ENCODE measurements at regions not wholly inside any gene's neighbourhood (a gene's known extent, or its start where the extent isn't known, plus 50 kb on each side); places are given as distances from the start of the nearest gene placed in this dataset.

DNA sequence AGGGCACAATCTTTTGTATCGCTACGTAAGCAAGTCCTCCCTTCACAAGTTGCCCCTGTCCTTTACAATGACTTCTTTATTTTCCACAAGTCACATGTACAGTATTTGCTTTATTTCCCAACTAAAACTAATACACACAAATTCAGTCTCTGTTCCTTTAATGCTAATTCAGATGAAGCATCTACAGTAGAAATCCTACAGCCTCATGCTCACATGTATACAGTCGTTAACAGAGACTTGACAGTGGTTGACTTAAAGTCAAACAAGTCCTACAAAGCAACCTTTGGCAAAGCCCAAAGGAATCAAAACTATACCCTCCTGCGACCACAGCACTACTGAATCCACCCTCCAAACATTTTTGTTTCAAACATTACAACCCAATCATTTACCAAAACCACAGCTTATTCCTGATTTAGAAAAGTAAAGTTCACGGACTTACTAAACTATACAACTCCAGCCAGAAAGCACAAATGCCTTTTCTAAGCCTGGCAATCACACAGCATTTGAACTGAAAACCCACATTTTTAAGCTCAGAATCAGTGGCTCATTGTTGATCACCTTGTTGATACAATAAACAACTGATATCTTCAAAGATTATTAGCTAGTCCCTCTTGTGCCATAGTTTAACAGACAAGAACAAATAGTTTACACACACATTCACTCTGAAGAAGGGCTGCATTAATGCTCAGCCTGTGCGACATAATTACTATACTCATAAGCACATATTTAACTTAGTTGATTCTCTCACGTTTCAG lies 70.9 kb upstream of the NHSL1 start:
- H3K79me2 ChIP-seq (ENCODE audit: control insufficient read depth, insufficient read depth, low read length) = peaks cover 37% of the 10 kb centered on the region
- no peak overlapping the region for H2AFZ ChIP-seq (ENCODE audit: low read depth, low read length)
- H3K36me3 ChIP-seq (ENCODE audit: control insufficient read depth in 2 of 2, extremely low read depth in 1 of 2, insufficient read depth in 2 of 2, low read length in 2 of 2) = no peaks in the 10 kb centered on the region
- no peaks in the 10 kb centered on the region for H3K9me3 ChIP-seq (replicated peaks; ENCODE audit: control insufficient read depth, insufficient read depth, low read length)
- BruUV-seq (replicated peaks) = no TSS peak
- DNase-seq (ENCODE audit: low read depth, low spot score) (no peak), FAIRE-seq (no peak)
- dilution Hi-C loops (cut with MboI; ENCODE audit: extremely low pct_ligation_motif_present, low sequenced_read_pairs) (no loop called here), intact Hi-C loops (cut with micrococcal nuclease) (no loop called here)
- ChIA-PET POLR2A (no interaction called here), CTCF (interaction anchor here (1.2 kb wide), 1 partner anchor 9 kb away, joined by 4 read pairs; no protein-coding TSS in a partner anchor)
- H3K4me1 ChIP-seq (ENCODE audit: control insufficient read depth, extremely low read depth, insufficient read depth, low read length) = peaks cover 13% of the 10 kb centered on the region
- TF ChIP-seq, protein P1, sequence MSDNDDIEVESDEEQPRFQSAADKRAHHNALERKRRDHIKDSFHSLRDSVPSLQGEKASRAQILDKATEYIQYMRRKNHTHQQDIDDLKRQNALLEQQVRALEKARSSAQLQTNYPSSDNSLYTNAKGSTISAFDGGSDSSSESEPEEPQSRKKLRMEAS (IDR thresholded peaks at IDR 0.05; ENCODE audit: insufficient read depth, insufficient read length) = no peak
- TF ChIP-seq POLR2A (IDR thresholded peaks at IDR 0.05; ENCODE audit: low read depth, low read length) (no peak), JUN (IDR thresholded peaks at IDR 0.05; ENCODE audit: borderline replicate concordance, insufficient read depth, insufficient read length, low read depth) (no peak), GATA2 (IDR thresholded peaks at IDR 0.05; ENCODE audit: insufficient read depth, insufficient read length, low read depth, low read length) (no peak), MYC (IDR thresholded peaks at IDR 0.05; ENCODE audit: low read depth, low read length) (no peak), POLR2AphosphoS5 (IDR thresholded peaks at IDR 0.05; ENCODE audit: insufficient read depth, low read depth, low read length) (no peak), FOS (IDR thresholded peaks at IDR 0.05; ENCODE audit: borderline replicate concordance, insufficient read depth, low read length) (no peak), EZH2 (IDR thresholded peaks at IDR 0.05; ENCODE audit: borderline replicate concordance, low read depth, low read length, severe bottlenecking) (no peak)
- TF ChIP-seq, protein P2, sequence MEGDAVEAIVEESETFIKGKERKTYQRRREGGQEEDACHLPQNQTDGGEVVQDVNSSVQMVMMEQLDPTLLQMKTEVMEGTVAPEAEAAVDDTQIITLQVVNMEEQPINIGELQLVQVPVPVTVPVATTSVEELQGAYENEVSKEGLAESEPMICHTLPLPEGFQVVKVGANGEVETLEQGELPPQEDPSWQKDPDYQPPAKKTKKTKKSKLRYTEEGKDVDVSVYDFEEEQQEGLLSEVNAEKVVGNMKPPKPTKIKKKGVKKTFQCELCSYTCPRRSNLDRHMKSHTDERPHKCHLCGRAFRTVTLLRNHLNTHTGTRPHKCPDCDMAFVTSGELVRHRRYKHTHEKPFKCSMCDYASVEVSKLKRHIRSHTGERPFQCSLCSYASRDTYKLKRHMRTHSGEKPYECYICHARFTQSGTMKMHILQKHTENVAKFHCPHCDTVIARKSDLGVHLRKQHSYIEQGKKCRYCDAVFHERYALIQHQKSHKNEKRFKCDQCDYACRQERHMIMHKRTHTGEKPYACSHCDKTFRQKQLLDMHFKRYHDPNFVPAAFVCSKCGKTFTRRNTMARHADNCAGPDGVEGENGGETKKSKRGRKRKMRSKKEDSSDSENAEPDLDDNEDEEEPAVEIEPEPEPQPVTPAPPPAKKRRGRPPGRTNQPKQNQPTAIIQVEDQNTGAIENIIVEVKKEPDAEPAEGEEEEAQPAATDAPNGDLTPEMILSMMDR (IDR thresholded peaks at IDR 0.05; ENCODE audit: extremely low read depth in 1 of 2, insufficient read depth in 1 of 2, low read depth in 1 of 2, low read length in 2 of 2) = no peak
- no peak overlapping the region for H3K4me3 ChIP-seq (replicated peaks in 1 of 3; ENCODE audit: insufficient read depth in 1 of 3, low read depth in 1 of 3, low read length in 3 of 3)
- no peaks in the 10 kb centered on the region for H3K27me3 ChIP-seq (ENCODE audit: control insufficient read depth in 2 of 2, insufficient read depth in 2 of 2, low read length in 2 of 2)
- H3K9me1 ChIP-seq (replicated peaks; ENCODE audit: control insufficient read depth, extremely low read depth, insufficient read depth, low read length) = no peaks in the 10 kb centered on the region
- no peak overlapping the region for H3K4me2 ChIP-seq (ENCODE audit: insufficient read depth, low read length)
- no peak overlapping the region for H3K27ac ChIP-seq (ENCODE audit: insufficient read depth, low read depth, low read length)
- H3K9ac ChIP-seq (replicated peaks; ENCODE audit: extremely low read depth, insufficient read depth, low read length) = no peak overlapping the region
- no peaks in the 10 kb centered on the region for H4K20me1 ChIP-seq (replicated peaks; ENCODE audit: control insufficient read depth, extremely low read depth, insufficient read depth, low read length)

Data from endothelial cell of umbilical vein (primary cell).